SK-N-MC (cell line): ENCODE measurements at regions not wholly inside any gene's neighbourhood (a gene's known extent, or its start where the extent isn't known, plus 50 kb on each side); places are given as distances from the start of the nearest gene placed in this dataset.

Experiments
- DNase-seq: peaks from one replicate; pipeline ENCODE4 v3.0.0-alpha.2; 2011; ENCODE audit warnings: low read depth, low spot score
- H3K27ac ChIP-seq: fragments of 200-600 bp; sonication (generic); 2 replicates; pipeline ENCODE4 v1.5.1; 2016; ENCODE audit warnings: mixed run types
- H3K36me3 ChIP-seq: fragments of 200-600 bp; sonication (generic); 2 replicates; pipeline ENCODE4 v1.6.1; 2017; ENCODE audit warnings: antibody characterized with exemption, low read length, mixed read lengths; ENCODE audit not compliant: insufficient read depth
- H3K4me3 ChIP-seq: fragments of 200-600 bp; sonication (generic); 2 replicates; pipeline ENCODE4 v1.5.1; 2016
- H3K9ac ChIP-seq: fragments of 200-600 bp; sonication (generic); 2 replicates; pipeline ENCODE4 v1.8.0; 2017; ENCODE audit warnings: mixed run types, mixed read lengths; ENCODE audit not compliant: insufficient read length
- H3K9me3 ChIP-seq: fragments of 200-600 bp; sonication (generic); 2 replicates; pipeline ENCODE4 v1.6.1; 2017; ENCODE audit warnings: low read depth, mild to moderate bottlenecking, antibody characterized with exemption, low read length, moderate library complexity, mixed read lengths
- EZH2 ChIP-seq: fragments of 200-600 bp; sonication (generic); IDR thresholded peaks from one replicate; pipeline ENCODE4 v1.6.1; 2017; ENCODE audit warnings: antibody characterized with exemption
- FOXP2 ChIP-seq: optimal IDR thresholded peaks from 2 replicates; pipeline ENCODE3; 2011; ENCODE audit warnings: mild to moderate bottlenecking, moderate library complexity; ENCODE audit not compliant: insufficient read depth; ENCODE audit errors: extremely low read length, control extremely low read depth
- POLR2AphosphoS5 ChIP-seq: IDR thresholded peaks from 2 replicates; pipeline ENCODE4 v1.6.1; 2012; ENCODE audit warnings: mild to moderate bottlenecking, low read depth, low read length, borderline replicate concordance

DNA sequence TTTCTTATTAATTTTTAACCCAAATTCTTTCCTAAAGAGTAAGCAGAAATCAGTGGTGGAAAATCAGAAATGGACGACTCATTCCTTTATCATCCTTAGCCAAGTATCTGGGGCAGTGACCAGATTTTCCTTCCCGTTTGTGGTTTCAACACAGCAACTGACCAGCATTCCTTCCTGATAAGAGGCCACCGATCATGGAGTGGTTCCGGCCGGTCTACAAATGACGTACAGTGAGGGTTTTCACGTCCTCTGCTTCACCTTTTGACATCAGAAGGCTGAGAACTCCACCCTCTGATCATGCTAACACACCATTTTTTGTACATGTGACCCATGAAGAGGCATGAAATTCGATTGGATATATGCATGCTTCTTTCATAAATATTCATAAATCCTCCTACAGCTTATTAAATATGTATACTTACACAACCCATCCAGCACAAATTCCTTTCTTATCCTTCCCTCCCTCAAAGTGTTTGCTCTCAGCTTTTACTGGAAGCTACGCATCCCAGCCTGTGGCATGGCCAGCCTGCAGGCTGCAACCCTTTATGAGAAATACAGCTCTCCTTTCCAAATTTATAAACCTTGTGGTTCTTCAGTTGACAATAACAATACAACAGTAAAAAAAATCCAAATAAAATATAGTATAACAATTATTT, 173.0 kb upstream of the CASK start:
- H3K4me3 ChIP-seq, result no peak overlapping the region
- no peaks in the 10 kb centered on the region for H3K36me3 ChIP-seq
- no peak overlapping the region for H3K9ac ChIP-seq
- no peaks in the 10 kb centered on the region for H3K9me3 ChIP-seq
- TF ChIP-seq FOXP2, result no peak
- no peak for TF ChIP-seq POLR2AphosphoS5
- no peak for TF ChIP-seq EZH2
- DNase-seq, result peak; percentile 12
- no peak overlapping the region for H3K27ac ChIP-seq

DNA sequence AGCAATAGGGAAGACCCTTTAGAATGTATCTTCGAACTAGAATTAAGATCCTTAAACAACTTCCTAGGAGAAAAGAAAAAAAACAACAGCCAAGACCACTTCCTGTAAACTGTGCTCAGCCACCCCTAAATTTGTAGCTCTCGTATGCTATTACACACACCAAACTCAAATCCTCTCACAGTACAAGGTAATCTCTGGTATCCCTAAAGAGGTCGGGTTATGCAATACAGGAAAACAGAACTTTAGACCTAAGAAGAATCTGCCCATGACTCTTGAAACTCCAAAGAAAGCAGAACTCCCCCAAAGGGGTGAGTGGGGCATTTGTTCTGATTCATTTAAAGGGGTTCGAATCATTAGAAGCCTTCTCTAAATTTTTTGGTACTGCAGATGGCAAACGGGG, 170.9 kb upstream of the CASK start:
- Histone ChIP-seq H3K36me3 (no peaks in the 10 kb centered on the region), H3K4me3 (no peak overlapping the region), H3K27ac (no peak overlapping the region), H3K9ac (no peak overlapping the region), H3K9me3 (no peaks in the 10 kb centered on the region)
- TF ChIP-seq POLR2AphosphoS5, result no peak
- no peak for TF ChIP-seq FOXP2
- no peak for TF ChIP-seq EZH2
- DNase-seq, result no peak

DNA sequence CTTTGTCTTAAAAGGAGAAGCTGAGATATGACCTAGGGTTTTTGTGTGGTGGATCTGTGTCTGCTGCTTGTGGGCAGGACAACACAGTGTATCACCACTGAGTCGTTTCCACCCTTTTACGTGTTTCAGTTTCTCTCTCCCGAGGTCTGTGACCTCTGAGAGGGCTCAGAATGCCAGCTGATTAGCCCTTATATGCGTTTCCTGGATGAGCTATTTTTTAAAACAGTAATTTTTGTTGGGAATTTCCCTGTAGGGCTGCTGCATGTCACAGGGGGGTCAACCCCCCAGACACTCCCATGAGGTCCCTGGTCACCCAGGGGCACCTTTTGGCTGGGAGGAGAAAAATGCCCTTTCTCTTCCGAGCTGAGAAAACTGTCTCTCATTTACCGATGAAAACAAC, 170.4 kb upstream of the CASK start:
- Histone ChIP-seq H3K27ac (no peak overlapping the region), H3K4me3 (no peak overlapping the region), H3K9ac (no peak overlapping the region), H3K36me3 (no peaks in the 10 kb centered on the region), H3K9me3 (no peaks in the 10 kb centered on the region)
- DNase-seq, result no peak
- TF ChIP-seq FOXP2, result no peak
- TF ChIP-seq POLR2AphosphoS5, result no peak

DNA sequence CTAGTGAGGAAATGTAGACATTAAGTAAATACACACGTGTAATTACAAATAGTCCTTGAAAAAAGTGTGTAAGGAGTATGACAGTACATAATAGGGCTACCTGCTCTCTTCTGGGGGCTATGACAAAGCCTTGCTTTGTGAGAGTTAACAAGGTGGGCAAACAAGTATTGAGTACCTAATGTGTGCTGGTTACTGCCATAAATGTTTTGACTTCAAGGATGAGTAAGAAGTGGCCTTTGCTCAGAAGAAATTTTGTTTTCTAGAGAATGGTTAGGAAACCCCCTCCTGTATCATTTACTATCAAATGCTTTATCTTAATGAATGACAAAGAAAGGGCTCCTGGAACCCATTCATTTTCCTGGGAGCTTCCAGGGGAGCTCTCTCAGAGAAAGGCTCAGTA, 167.0 kb upstream of the CASK start:
- H3K36me3 ChIP-seq, result no peaks in the 10 kb centered on the region
- no peak overlapping the region for H3K9ac ChIP-seq
- H3K4me3 ChIP-seq, result no peak overlapping the region
- DNase-seq, result no peak
- no peaks in the 10 kb centered on the region for H3K9me3 ChIP-seq
- TF ChIP-seq EZH2 (no peak), POLR2AphosphoS5 (no peak), FOXP2 (no peak)
- no peak overlapping the region for H3K27ac ChIP-seq

DNA sequence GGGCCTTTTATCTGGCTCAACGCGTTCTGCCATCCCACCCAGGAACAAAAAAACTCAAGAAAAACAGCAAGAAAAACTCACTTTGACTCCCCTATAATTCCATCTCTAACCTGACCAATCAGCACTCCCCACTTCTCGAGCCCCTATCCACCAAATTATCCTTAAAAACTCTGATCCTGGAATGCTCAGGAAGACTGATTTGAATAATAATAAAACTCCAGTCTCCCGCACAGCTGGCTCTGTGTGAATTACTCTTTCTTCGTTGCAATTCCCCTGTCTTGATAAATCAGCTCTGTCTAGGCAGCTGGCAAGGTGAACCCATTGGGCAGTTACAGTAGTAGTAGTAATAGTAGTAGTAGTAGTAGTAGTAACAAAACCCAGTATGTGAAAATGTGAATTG, 165.7 kb upstream of the CASK start:
- H3K9me3 ChIP-seq, result no peaks in the 10 kb centered on the region
- DNase-seq, result no peak
- no peak for TF ChIP-seq FOXP2
- no peak for TF ChIP-seq POLR2AphosphoS5
- TF ChIP-seq EZH2, result no peak

DNA sequence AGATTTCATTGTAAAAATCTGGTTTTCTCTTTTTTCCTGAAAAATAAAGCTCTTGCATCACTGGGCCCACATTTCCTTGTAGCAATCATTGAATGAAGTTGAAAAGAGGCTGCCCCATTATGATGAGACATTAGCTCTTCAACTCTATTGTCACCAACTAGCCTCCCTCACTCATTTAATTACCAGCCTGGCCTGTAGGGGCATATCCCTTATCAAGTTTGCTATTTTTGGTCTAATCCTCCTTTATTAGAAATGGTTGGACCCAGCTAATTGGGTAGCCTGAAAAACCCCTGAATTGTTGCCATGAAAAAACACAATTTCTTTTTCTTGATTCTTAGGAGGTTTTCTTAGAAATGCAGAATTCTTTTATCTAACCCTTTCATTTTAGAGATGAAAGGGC, 164.6 kb upstream of the CASK start:
- no peak for TF ChIP-seq EZH2
- no peak for DNase-seq
- Histone ChIP-seq H3K9ac (no peak overlapping the region), H3K36me3 (no peaks in the 10 kb centered on the region), H3K27ac (no peak overlapping the region), H3K4me3 (no peak overlapping the region), H3K9me3 (no peaks in the 10 kb centered on the region)

More for the DNA sequence above, 165.7 kb upstream of the CASK start:
- Histone ChIP-seq H3K4me3 (no peak overlapping the region), H3K27ac (no peak overlapping the region), H3K36me3 (no peaks in the 10 kb centered on the region), H3K9ac (no peak overlapping the region)

DNA sequence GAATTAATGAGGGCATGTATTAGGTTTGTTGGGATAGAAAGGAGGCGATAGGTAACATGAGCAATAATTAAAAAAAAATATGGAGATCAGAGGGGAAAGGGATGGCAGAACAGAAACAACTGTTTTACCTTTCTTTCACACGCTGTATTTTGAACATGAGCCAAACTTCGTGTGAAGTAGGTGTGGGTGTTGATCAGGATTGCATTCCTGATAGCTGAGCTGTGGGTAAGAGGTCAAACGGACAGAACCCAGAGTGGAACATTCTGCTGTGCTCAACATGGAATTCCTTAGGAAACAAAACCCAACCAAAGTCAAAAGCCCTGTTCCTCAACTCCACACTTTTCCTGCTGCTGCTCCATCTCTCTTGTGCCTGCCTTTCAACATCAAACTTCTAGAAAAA, 162.5 kb upstream of the CASK start:
- Histone ChIP-seq H3K9me3 (no peaks in the 10 kb centered on the region), H3K4me3 (no peak overlapping the region), H3K9ac (no peak overlapping the region), H3K27ac (no peak overlapping the region), H3K36me3 (no peaks in the 10 kb centered on the region)
- DNase-seq, result no peak
- TF ChIP-seq FOXP2, result no peak
- TF ChIP-seq POLR2AphosphoS5, result no peak
- TF ChIP-seq EZH2, result no peak

DNA sequence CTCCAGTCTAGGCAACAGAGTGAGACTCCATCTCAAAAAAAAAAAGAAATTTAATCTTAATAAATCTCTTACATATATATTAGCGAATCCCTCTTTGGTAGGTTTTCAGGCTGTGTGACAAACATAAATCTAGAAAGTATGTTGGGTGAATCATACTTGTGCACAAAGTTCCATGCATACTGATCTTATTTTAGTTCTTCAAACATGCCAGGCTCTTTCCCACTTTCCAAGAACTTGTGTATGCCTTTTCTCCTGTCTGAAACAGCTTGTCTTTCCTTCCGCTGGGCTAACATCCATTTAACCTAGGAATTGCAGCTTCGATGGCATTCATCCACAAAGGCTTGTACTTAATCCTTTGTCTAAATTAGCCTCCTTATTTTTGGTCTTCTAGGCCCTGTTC, 156.6 kb upstream of the CASK start:
- no peak overlapping the region for H3K27ac ChIP-seq
- no peaks in the 10 kb centered on the region for H3K36me3 ChIP-seq
- no peaks in the 10 kb centered on the region for H3K9me3 ChIP-seq
- no peak overlapping the region for H3K4me3 ChIP-seq
- H3K9ac ChIP-seq, result no peak overlapping the region
- TF ChIP-seq FOXP2, result no peak
- no peak for TF ChIP-seq EZH2
- no peak for TF ChIP-seq POLR2AphosphoS5
- no peak for DNase-seq

DNA sequence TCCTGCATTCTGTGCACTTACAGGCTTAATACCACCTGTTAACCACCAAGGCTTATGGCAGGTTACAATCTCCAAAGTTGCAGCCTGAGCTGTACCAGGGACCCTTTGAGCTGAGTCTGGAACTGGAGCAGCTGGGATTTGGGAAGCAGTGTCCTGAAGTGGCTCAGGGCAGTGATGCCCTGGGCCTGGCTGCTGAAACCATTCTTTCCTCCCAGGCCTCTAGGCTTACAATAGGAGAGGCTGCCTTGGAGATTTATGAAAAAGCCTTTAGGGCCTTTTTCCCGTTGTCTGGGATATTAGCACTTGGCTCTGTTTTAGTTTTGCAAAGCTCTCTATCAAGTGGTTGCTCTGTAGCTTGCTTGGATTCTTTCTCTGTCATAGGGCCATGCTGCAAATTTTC, 154.3 kb upstream of the CASK start:
- no peak overlapping the region for H3K4me3 ChIP-seq
- no peaks in the 10 kb centered on the region for H3K9me3 ChIP-seq
- no peak overlapping the region for H3K9ac ChIP-seq
- no peaks in the 10 kb centered on the region for H3K36me3 ChIP-seq
- no peak for DNase-seq
- no peak overlapping the region for H3K27ac ChIP-seq
- TF ChIP-seq POLR2AphosphoS5 (no peak), EZH2 (no peak), FOXP2 (no peak)
